ENCODE measurements at regions not wholly inside any gene's neighbourhood (a gene's known extent, or its start where the extent isn't known, plus 50 kb on each side); places are given as distances from the start of the nearest gene placed in this dataset.

DNA sequence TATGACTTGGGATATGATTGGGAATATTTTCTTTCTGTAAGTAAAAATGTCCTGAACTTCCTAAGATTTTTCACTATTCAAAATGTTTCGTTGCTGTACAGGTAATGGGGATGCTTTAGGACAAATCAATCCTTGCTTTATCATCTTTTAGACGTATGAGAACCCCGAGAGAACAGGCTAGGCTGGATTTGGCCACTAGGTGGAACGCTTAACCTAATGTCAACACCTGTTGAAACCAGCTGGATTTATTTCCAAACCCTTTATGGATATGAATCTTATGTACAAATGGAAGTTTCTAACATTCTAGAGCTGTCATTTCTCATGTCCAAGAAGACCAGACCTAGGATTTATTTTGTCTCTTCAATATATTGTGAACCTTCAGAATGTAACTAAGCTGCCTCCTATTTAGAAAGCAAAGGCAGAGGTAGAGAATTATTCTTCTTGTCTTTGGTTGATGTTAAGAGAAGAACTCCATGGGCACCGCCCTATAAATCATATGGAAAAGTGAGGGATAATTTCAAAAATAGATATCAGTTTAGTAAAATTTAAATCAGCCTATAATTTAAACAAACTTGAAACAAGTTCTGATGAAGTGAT is 96.7 kb downstream of the PMAIP1 start:
- TF ChIP-seq CTCF (conservative IDR thresholded peaks at IDR 0.05; ENCODE audit: low read length) (peak; percentile 83), EZH2phosphoT487 (IDR thresholded peaks at IDR 0.05; ENCODE audit: borderline replicate concordance, low read depth, low read length) (no peak)
